Cortex of kidney (tissue), 1 donor: ENCODE measurements at regions not wholly inside any gene's neighbourhood (a gene's known extent, or its start where the extent isn't known, plus 50 kb on each side); places are given as distances from the start of the nearest gene placed in this dataset.

ENCODE experiments used
- DNase-seq: peaks from one replicate; lab custom pipeline; 2025; lab: John Stamatoyannopoulos, UW

DNA sequence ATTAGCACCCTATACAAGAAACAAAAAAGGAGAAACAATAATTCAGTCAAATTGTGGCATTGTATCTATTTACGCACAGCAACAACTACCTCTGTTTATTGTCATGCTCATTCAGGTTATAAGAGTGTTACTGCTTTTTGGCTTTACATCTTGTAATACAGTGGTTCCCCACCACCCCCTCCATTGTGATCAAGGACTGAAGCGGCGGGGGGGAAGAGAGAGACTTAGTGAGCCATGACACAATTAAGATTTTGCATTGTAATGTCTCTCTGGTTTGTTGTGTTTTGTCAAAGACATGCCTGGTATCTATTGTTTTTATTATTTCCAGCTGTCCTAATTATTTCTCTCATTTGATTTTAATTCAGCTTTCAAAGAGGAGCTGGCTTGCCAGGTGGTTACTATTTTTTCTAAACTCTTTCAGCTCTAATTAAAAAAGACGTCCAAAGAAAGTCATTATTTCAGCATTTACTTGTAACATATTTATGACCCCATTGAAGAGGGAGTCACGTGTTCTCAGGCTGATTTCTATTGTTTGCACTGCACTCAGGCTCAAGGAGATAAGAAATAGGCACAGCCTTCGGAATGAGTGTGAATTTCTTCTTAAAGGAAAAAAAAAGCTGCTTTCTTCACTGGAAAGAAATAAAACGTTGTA is 234.4 kb upstream of the TBL1XR1 start:
- DNase-seq, result no peak

DNA sequence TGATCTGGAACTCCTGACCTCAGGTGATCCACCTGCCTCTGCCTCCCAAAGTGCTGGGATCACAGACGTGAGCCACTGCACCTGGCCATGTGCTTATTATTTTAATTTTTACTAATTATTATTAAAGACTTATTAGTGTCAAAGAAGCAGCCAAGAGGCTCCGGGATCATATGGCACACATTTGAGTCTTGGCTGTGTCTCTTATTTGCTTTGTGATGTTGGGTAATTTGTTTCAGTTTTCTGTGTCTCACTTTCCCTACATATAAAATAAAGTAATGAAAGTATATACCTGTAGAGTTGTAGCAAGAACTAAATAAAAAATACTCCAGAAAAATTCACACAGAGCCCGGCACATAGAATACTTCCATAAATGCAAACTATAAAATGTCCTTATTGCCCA is 238.0 kb upstream of the TBL1XR1 start:
- no peak for DNase-seq

DNA sequence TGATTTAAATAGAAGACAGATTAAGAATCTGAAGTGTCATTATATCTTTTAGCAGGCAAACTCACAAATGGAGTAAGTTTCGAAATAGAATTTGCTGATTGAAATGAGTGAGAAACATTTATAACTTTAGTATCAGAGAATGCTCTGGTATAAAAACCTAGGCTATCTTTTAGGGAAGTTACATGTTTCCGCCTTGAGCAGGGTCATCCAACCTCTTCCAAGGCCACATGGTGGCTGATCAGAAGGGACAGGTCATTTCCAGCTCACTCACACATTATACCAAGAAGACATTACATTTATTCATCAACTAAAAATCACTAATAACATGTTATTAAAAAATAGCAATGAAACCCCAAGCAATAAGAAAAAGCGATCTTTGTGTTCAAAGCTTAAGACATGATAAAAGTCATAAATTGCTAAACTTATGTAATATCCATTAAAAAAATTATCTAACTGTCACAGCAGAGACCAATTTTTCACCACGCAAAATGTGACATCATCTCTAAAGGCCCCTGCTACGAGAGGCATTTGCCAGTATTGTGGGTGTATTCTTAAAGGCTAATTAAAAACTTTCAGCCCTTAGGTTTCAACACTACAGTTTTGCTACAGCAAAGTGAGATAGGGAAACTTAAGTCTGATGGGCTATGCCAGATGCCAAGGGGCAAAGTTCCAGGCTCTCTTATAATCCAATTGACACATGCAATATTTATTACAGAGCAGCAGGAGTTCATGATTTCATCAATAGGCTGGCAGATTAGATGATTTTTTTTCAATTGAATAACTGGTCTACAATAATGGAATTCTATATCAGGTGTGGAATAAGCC is 240.4 kb upstream of the TBL1XR1 start:
- no peak for DNase-seq

DNA sequence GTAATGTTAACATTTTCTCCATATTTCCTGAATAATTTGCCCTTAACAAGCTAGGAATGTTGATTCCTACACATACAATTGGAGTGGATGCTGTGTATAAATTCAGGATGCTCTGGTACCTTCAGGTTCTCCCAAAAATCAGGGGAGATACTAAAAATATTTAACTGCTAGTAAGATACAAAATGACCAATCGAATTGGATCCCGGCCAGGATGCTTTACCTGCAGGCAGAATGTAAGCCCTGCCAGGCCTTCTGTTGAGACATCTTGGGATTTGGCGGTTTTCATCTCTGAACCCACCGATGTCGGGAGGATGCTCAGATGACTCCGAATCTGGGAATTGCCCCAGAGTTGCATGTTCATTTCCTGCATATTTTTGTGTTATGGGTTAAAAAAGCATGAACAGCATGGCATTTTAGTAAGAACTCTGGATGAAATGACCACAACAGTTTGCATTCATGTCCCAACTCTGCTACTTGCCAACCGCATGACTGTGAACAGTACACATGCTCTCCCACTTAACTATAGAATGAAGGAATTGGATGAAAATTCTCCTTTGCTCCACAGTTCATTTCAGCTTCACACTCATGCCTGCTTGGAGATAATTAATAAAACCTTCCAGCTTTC is 241.4 kb upstream of the TBL1XR1 start:
- no peak for DNase-seq

DNA sequence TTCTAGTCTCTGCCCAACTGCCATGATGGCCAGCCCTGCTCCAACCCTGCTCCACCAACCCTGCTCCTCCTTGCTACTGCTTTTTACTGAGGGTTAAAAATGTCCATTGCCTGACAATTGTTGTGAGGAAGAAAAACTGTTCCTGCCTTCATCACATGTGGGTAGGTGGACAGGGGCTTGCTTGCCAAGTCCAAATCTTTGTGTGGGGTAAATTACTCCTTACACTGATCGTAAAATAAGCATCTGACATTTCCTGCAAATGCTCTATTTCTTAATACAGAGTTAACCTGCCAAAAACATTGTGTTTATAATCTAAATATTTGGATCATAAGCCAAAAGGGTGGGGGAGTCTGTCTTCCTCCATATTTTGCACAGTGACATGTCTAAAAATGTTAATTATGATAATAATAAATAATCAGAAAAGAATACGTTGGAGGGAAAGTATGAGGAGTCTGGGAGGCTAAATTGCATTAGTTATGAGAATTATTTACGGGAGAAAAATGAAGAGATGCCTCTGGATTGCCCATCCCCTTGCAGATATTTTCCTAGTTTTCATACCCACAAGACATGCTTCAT is 242.5 kb upstream of the TBL1XR1 start:
- no peak for DNase-seq

DNA sequence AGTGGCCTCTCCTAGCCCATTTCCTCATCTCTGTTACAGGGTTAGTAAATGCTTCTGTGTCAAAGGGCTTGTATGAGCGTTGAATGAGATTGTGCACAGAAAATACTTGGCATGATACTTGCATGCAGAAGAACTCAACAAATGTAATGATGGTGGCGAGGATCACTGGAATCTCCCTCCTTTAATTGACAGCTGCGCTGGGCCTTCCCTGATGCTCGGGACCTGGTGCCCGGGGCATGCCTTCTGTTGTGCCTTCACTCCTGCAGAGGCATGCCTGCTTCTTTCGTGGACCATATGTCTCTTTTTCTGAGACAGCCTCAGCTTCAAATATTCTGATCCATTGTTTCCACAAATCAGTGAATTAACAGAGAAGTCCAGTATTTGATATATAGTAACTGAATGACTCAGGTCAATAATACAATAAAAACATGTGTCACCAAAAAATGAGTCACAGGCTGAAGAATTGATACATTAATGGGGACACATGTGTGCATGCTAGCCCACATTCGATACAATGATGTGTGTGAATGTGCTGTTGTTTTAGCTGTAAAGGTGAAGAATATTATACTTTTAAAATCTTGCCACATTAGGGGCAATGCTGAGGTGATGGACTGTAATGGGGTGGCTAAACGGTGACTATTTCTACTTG is 243.3 kb upstream of the TBL1XR1 start:
- no peak for DNase-seq

DNA sequence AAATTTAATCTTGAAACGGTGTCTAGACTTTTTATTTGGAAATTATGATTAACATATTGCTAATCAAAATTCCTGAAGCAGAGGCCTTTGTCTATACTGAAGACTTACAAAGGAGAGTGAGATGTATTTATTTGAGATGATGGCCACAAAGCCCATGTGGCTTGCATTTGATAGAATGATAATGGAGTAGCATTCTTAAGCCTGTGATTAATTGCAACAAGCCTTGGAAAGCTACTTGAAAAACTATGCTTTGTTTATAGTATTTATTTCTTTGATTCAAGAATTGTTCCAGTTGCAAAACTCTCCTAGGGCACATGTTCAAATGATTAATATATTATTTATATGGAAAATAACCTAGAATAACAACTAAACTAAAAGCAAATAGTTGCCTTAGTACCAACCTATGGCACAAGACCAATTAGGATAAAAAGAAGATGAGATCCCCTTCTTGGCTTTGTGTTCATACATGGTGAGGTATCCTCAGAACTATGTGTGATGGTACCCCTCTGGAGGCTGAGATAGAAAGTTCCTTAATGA is 244.1 kb upstream of the TBL1XR1 start:
- DNase-seq, result no peak

DNA sequence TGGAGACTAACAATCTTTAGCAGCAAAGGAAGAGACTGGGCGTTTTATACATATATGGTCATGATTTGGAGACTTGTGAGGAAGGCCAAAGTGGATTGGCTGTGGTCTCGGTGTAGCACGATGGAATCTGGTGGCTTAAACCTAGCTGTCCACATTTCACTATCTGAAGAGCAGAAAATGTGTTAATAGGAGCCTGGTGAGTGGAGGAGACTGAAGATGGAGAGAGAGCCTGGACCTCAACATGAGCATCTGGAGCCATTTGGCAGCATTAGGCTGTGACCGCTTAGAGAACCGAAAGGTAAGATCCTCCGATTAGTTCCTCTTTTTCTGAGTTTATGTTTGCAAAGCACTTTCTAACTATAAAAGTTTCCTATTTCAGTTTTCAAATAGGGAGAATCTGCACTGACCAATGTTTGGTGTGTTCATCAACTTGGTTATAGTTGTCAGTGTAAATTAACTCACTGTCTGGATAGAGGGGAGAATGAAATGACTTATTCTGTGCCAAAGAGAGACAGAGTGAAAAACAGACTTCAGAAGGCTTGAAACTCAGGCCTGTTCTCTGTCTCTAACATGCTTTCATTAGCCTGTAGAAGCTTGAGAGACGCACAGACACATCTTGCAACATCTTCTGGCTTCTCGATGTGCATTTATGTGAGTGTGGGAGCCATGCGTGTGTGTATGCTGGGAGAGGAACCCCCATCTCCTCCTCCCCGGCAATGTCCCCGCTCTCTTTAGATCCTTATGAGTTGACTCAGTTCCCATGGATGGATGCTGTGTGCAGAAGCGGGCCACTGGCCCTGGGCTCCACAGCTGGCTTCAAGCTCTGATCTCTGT is 244.7 kb upstream of the TBL1XR1 start:
- DNase-seq, result no peak

DNA sequence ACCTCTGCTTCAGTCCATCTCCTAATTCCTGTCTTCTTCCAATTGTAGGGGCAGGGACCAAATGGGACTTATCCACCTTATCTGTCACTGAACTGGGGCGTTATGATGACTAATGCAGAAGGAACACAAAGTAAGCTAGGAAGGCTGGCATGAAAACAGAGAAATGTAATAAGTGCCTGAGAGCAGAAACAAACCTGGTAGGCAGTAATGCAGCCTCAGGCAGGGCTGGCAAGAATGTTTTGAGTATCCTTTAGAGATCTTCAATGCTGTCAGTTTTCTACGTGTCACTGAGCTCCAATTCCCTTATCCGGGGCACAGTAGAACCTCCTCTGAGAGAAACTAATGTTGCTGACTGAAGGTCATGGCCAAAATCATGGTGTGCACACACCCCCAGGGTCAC is 246.2 kb upstream of the TBL1XR1 start:
- no peak for DNase-seq

DNA sequence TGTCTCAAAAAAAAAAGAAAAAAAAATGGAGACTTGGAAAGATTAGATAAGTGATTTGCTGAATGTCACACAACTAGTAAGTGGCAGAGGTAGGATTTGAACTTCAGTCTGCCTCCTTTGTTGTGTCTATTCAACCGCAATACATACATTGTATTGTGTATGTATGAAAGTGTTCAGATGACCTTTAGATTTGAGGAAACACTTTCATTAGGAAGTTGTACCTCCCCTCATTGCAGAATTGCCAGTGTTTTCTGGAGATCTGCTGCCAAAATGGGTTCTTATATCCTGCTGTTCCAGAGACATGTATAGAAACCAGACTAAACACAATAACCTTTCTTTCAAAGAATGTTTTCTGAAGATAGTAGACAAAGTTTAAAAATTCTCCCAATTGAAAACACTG is 247.4 kb upstream of the TBL1XR1 start:
- DNase-seq, result no peak

DNA sequence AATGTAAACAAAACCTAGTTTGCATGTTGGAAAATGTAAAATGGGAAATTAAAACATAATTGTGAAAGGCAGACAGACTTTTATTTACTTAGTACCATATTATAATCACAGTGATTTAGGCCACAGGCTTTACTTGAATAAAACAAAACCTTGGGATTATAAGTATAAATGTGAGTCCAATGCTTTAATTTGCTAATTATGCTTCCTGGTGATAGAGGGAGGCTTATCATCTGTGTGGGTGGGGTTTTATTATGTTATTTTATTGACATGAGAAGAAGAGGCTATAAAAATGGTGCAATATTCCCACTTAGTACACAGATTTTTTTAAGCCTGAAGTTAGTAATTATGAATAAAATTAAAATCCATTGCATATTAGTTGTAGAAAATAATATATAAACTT is 248.3 kb upstream of the TBL1XR1 start:
- no peak for DNase-seq

DNA sequence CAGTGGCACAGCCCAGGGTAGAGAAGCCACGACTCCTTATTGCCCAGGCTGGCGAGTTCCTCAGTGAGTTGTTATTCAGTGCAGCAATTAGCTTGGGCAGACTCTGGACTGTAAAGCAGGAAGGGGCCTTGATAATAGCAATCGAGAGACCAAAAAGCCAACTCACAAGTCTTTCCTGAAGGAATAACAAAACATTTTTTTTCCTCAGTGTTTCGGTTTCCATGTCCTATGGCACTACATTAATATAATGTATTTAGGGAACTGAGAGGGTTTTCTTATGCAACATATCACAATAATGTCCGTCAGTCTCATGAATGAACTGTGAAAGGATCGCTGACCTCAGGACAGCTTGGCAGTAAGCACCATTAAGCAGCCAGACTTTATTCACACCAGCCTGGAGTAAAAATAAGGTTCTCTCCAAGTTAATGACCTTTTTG is 248.9 kb upstream of the TBL1XR1 start:
- DNase-seq, result no peak

DNA sequence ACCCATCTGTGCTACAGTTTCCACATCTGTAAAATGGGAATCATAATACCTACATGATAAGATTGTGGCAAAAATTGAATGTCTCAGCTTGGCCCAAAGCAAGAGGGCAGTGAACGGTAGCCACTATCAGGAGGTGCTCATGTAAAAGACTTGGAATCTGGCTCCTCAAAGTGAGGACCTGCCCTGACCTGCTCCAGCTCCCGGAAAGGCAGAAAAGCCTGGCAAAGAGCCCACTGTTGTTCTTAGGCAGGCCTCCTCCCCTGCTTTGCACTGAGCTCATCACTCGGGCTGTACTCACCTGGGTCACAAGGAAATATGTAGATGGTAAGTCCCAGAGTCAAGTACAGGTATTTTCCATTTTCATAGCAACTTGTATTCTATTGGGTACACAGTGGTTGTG is 250.7 kb upstream of the TBL1XR1 start:
- no peak for DNase-seq

DNA sequence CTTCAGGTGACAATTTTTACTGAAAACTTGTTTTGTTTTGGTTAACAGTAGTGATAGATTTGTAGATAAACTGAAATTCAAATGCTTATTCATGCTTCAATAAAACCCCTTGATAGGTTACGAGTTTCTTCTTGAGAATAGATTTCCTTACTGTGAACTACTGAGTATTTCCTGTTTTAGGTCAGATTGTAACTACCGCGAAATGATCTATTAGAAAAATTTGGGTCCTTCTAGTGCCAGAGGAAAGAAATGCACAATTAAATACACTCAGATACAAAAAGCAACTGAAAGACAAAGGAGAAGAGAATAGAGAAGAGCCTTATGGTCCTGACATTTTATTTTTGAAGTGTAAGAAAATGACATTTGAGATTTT is 251.7 kb upstream of the TBL1XR1 start:
- no peak for DNase-seq

DNA sequence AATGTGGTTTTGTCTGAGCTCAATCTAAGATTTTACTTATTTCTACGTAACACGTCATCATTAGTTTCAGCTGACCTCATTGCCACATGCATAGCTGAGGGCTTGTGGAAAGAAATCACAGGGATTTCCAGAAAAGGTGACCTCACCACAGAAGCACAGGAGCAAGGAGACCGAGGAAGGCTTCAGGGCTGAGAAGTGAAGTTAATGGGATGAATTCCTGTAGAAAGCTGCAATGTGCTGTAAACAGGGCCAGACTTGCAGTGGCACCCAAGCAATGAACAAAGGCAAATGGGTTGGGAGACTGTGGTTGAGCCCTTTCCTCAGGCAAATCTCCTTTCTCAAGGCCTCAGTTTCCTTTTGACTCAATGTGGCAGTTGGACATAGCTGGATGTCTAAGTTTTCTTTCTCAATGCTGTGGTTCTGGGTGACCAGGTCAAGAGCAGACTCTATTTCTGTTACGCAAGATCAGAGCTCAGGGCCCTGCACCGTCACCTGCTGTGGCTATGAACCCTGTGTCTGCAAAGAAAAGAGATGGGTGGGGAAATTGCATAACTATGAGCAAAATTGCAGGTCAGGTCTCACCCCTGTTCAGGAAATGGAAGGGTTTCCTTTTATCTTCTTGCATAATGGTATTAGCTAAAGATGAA is 252.2 kb upstream of the TBL1XR1 start:
- no peak for DNase-seq

DNA sequence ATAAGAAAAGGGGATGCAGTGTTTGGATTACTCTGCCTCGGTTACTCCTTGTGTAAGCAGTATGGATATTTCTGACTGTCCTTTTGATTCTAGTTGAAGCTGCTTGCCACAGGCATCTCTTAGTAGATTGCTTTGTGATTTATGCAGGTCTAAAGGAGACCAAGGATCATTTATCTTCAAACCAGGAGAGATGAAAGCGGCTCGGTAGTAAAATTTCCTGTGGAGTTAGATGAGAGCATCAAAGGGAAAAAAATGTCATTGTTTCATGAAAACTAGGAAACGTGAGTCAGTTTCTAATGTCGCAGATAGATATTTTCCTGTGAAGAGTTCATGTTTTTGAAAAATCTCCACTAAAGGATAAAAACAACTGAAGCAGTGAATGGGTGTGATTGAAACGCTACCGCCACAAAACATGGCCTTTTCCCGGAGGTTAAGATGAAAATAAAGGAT is 254.0 kb upstream of the TBL1XR1 start:
- DNase-seq, result no peak

DNA sequence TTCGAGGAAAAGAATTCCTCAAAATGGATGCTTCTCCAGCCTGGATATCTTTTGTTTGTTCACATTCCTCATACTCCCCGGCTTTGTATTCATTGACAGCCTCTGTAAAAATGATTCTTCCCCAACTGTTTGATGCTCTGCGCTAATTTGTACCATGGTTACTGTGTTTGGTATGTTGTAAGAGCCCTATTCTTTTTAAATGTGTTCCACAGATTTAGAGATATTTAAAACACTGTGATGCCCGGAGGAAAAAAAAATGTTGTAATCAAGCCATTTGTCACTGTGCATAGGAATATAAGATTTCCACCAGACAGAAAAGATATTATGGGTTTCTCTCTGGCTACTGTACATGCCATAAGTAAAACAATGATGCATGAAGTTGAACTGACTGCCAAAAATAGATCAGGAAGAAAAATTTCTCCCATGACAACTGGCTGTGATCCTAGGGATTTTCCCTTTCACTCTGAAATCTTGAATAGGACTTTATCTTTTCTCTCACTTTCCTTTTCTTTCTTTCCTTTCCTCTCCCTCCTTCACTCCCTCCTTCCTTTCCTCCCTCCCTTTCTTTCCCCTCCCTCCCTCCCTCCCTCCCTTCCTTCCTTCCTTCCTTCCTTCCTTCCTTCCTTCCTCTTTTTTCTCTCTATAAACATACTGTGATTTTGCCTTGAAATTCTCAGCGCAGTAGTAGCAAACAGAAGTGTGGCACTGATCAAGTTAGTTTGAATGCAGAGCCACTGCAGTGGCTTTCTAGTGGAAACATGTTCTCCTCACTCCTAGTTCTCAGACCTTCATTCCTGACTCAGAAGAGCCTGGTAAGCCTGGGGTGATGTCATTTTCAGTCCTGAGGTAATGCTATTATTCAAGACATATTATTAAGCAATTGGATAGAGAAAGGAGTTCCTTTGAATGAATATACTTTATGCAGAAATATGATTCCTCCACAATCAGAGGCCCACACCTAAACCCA is 254.9 kb upstream of the TBL1XR1 start:
- DNase-seq, result no peak

DNA sequence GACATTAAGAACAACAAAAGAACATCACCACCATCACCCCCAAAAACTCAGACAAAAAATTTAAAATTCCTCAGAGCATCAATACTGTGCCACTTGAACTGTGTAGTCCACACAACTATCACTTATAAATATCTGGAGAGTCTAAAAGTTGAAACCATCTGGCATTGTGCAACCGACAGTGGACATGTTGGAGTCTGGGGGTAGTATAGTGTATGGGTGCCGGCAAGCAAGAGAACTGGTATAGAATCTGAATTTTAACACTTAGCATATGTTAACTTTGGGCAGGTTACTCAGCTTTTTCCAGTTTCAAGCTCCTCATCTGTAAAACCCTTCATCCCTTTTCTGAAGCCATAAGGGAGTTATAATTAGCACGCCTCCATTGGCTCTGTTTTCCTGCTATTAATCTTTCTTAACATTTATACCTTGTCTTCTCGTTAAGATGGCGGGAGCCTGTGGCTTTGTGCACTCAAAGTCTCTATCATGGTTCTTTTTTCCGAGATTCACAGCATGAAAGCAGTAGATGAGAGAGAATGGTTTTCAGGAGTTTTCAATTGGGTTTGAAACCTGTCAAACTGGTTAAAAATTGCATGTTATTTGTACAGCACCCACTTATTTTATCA is 255.7 kb upstream of the TBL1XR1 start:
- DNase-seq, result no peak

DNA sequence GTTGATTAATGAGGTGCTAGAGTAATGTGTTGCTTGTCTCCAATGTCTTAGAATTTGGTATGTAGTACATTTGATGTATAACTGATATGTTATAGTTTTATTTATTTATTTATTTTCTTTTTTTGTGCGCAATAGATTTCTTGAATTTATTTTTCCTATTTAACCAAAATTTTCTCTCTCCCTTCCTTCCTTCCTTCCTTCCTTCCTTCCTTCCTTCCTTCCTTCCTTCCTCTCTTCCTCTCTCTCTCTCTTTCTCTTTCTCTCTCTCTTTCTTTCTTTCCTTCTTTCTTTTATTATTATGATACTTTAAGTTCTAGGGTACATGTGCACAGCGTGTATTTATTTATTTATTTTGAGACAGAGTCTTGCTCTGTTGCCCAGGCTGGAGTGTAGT is 256.2 kb upstream of the TBL1XR1 start:
- DNase-seq, result no peak
